ENCODE measurements at regions not wholly inside any gene's neighbourhood (a gene's known extent, or its start where the extent isn't known, plus 50 kb on each side); places are given as distances from the start of the nearest gene placed in this dataset.

DNA sequence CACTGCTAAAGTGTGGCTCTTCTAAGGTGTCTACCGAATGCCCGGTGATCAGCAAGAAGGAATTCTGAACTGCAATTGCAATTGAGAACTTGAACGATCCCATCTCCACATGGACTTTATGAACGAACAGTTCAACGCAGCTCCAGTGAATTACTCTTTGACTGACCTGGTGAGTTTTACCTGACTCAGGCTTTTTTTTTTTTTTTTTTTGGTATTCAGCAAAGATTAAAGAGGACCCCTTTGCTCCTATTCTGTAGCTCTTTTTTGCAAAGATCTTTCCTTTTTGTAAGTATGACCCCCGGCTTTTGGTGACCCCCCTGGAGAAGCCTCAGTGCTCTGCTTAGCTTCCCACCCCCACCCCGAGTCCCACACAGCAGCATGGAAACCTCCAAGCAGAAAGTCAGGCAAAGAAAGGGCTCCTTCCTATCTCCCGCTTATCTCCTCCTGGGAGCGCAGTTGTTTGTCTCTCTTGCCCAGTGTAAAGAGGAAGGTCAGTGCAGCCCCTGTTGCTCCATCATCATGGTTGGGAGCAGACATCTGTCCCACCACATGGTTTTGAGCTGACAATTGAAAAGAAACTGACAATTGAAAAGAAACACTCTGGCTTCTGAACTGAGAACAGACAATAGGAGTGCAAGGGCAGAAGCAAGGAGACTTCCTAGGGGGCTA lies 72.1 kb upstream of the DIO3 start:
- TF ChIP-seq, protein P1, sequence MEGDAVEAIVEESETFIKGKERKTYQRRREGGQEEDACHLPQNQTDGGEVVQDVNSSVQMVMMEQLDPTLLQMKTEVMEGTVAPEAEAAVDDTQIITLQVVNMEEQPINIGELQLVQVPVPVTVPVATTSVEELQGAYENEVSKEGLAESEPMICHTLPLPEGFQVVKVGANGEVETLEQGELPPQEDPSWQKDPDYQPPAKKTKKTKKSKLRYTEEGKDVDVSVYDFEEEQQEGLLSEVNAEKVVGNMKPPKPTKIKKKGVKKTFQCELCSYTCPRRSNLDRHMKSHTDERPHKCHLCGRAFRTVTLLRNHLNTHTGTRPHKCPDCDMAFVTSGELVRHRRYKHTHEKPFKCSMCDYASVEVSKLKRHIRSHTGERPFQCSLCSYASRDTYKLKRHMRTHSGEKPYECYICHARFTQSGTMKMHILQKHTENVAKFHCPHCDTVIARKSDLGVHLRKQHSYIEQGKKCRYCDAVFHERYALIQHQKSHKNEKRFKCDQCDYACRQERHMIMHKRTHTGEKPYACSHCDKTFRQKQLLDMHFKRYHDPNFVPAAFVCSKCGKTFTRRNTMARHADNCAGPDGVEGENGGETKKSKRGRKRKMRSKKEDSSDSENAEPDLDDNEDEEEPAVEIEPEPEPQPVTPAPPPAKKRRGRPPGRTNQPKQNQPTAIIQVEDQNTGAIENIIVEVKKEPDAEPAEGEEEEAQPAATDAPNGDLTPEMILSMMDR (IDR thresholded peaks at IDR 0.05) = no peak
- Histone ChIP-seq H3K4me3 (ENCODE audit: low read depth in 1 of 2, low read length in 1 of 2) (no peak overlapping the region), H3K4me1 (ENCODE audit: control insufficient read depth in 1 of 2, insufficient read depth in 1 of 2, low read depth in 1 of 2, low read length in 1 of 2) (no peaks in the 10 kb centered on the region), H3K36me3 (no peaks in the 10 kb centered on the region), H3K27ac (no peak overlapping the region), H3K27me3 (no peaks in the 10 kb centered on the region), H3K9me3 (no peaks in the 10 kb centered on the region)

- no peak overlapping the region for H3K4me3 ChIP-seq (ENCODE audit: low read depth in 1 of 2, low read length in 1 of 2)
- H3K9me3 ChIP-seq = no peaks in the 10 kb centered on the region
- H3K27me3 ChIP-seq = no peaks in the 10 kb centered on the region
- TF ChIP-seq, protein P1 (IDR thresholded peaks at IDR 0.05) = no peak
- H3K36me3 ChIP-seq = no peaks in the 10 kb centered on the region
- no peaks in the 10 kb centered on the region for H3K4me1 ChIP-seq (ENCODE audit: control insufficient read depth in 1 of 2, insufficient read depth in 1 of 2, low read depth in 1 of 2, low read length in 1 of 2)
- H3K27ac ChIP-seq = no peak overlapping the region
These were observed 70.5 kb upstream of the DIO3 start for GRCh38 chr14:101490771-101491170.

GRCh38 chr14:101491841-101492240 lies 69.5 kb upstream of the DIO3 start:
- Histone ChIP-seq H3K4me3 (ENCODE audit: low read depth in 1 of 2, low read length in 1 of 2) (no peak overlapping the region), H3K4me1 (ENCODE audit: control insufficient read depth in 1 of 2, insufficient read depth in 1 of 2, low read depth in 1 of 2, low read length in 1 of 2) (no peaks in the 10 kb centered on the region), H3K27me3 (peaks cover 6% of the 10 kb centered on the region), H3K36me3 (no peaks in the 10 kb centered on the region), H3K27ac (no peak overlapping the region), H3K9me3 (no peaks in the 10 kb centered on the region)
- TF ChIP-seq, protein P1 (IDR thresholded peaks at IDR 0.05) = no peak

GRCh38 chr14:101492716-101493115 lies 68.6 kb upstream of the DIO3 start:
- H3K9me3 ChIP-seq = no peaks in the 10 kb centered on the region
- no peak overlapping the region for H3K27ac ChIP-seq
- TF ChIP-seq, protein P1 (IDR thresholded peaks at IDR 0.05) = no peak
- H3K36me3 ChIP-seq = no peaks in the 10 kb centered on the region
- H3K27me3 ChIP-seq = peaks cover 6% of the 10 kb centered on the region
- no peaks in the 10 kb centered on the region for H3K4me1 ChIP-seq (ENCODE audit: control insufficient read depth in 1 of 2, insufficient read depth in 1 of 2, low read depth in 1 of 2, low read length in 1 of 2)
- no peak overlapping the region for H3K4me3 ChIP-seq (ENCODE audit: low read depth in 1 of 2, low read length in 1 of 2)

DNA sequence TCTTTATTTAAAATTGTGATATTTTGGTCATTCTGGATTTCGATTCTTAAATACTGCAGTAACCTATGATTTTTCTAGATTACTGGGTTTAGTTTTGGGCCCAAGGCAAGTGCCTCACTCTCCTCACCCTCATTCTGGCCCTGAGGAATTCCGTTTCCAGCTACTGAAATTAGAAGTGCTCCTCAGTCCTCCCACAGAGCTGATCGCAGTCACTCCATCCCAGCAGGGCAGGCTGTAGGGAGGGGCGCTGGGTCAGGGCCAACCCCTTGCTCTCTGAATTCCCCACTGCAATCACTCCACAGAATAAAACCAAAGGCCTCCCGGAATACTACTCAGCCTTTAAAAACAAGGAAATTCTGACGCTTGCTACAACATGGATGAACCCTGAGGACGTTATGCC lies 66.5 kb upstream of the DIO3 start:
- Histone ChIP-seq H3K4me3 (ENCODE audit: low read depth in 1 of 2, low read length in 1 of 2) (no peak overlapping the region), H3K36me3 (no peaks in the 10 kb centered on the region), H3K9me3 (no peaks in the 10 kb centered on the region), H3K27ac (no peak overlapping the region), H3K27me3 (peaks cover 6% of the 10 kb centered on the region), H3K4me1 (ENCODE audit: control insufficient read depth in 1 of 2, insufficient read depth in 1 of 2, low read depth in 1 of 2, low read length in 1 of 2) (no peaks in the 10 kb centered on the region)
- TF ChIP-seq, protein P1 (IDR thresholded peaks at IDR 0.05) = no peak
